GM12872 (cell line): ENCODE measurements at regions not wholly inside any gene's neighbourhood (a gene's known extent, or its start where the extent isn't known, plus 50 kb on each side); places are given as distances from the start of the nearest gene placed in this dataset.

Source experiments
- TF ChIP-seq, protein P1 (sequence below): IDR thresholded peaks from 3 replicates; pipeline ENCODE4 v1.5.1; 2011; ENCODE audit warnings: low read depth, mild to moderate bottlenecking, low read length, moderate library complexity; ENCODE audit not compliant: insufficient read depth

GRCh38 chr1:80633947-80634706 lies 1166.6 kb upstream of the ADGRL2 start:
- TF ChIP-seq, protein P1, sequence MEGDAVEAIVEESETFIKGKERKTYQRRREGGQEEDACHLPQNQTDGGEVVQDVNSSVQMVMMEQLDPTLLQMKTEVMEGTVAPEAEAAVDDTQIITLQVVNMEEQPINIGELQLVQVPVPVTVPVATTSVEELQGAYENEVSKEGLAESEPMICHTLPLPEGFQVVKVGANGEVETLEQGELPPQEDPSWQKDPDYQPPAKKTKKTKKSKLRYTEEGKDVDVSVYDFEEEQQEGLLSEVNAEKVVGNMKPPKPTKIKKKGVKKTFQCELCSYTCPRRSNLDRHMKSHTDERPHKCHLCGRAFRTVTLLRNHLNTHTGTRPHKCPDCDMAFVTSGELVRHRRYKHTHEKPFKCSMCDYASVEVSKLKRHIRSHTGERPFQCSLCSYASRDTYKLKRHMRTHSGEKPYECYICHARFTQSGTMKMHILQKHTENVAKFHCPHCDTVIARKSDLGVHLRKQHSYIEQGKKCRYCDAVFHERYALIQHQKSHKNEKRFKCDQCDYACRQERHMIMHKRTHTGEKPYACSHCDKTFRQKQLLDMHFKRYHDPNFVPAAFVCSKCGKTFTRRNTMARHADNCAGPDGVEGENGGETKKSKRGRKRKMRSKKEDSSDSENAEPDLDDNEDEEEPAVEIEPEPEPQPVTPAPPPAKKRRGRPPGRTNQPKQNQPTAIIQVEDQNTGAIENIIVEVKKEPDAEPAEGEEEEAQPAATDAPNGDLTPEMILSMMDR = no peak

DNA sequence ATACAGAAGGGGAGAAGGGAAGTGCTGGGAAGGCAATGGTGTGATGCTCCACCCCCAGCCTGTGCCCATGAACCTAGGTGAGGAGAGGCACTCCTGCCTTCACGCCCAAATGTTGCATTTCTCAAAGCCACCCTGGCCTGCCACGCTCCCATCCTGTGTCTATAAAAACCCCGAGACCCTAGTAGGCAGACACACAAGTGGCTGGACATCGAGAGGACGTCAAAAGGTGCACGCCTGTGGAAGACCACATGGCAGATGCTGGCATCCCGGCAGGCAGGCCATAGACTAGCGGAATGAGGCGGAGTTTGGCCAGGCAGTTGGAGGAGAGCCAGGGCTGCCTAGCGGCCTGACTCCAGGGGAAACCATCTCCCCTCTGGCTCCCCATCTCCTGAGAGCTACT lies 1168.5 kb upstream of the ADGRL2 start:
- TF ChIP-seq, protein P1 = no peak

DNA sequence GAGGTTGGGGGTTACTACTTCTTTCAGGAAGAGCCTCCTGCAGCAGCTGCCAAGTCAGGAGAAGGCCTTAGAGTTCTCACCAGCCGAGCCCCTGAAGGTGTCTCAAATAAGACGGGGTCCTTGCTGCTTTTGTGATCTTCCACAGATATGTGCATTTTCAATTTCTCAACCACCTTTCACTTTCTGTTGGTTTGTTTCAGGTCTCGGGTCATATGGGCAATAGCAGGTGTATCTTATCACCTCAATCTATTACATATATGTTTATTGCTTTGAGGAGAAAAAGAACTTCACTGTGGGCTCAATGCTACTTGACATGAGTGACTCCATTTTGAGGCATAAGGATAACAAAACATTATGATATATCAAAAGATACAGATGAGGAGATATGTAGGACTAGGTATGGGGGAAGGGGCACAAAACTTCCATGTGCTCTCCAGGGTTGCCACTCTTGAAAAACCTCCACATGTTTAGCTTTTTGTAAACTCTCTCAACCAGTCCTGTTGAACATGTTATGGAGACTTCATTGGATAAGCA lies 1171.4 kb upstream of the ADGRL2 start:
- TF ChIP-seq, protein P1 = no peak

- TF ChIP-seq, protein P1 = no peak
Observed at GRCh38 chr1:80624682-80625081, 1176.1 kb upstream of the ADGRL2 start.

GRCh38 chr1:80607064-80607463 lies 1193.7 kb upstream of the ADGRL2 start:
- TF ChIP-seq, protein P1 = no peak

DNA sequence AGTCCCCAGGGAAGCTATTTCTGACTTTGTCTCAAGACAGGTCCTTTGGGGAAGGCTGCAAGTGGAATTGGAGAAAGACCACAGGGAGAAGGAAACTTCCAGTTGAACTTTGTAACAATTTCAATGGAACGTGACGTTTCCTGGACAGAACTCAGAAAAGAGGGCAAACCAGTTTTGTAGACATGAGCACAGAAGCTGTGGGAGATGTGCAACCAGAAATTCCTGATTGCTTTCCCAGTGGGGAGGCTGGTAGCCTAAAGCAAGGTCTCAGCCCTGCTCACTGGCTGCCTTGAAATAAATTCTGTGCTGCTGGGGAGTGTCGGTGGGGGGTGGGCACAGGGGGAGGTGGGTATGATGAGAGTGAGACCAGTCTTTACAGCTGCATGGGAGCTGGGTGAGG lies 1206.7 kb upstream of the ADGRL2 start:
- TF ChIP-seq, protein P1 = no peak

DNA sequence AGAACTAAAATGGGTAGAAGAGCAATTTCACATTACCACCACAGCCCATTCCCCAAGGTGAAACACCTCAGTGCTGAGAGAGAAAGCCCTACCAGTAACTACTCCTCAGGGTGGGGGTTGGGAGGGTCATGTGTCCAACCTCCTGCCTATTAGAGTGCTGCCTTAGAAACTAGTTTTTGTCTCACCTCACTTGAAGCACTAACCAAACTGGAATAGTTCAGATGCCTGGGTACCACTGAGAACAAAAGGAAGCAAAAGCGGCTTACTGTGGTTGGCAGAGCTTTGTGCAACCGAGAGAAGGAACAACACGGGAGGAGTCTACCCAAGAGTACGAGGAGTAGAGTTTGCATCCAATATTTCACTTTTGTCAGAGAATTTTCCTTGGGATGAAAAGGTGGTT lies 1207.5 kb upstream of the ADGRL2 start:
- TF ChIP-seq, protein P1 = no peak
